Vagina (tissue), 2 donors: ENCODE measurements at regions not wholly inside any gene's neighbourhood (a gene's known extent, or its start where the extent isn't known, plus 50 kb on each side); places are given as distances from the start of the nearest gene placed in this dataset.
A peak's percentile ranks its signal among the peaks of the same experiment; 100 is the strongest.

Source experiments
- DNase-seq, 2 donors: peaks; one replicate each; pipeline ENCODE4 v3.0.0-alpha.2; 2017; ENCODE audit errors: extremely low spot score in 2 of 2
- H3K27ac ChIP-seq: fragments of 200-600 bp; sonication (generic); one replicate; pipeline ENCODE4 v1.5.1; 2019
- H3K27me3 ChIP-seq: fragments of 200-600 bp; sonication (generic); one replicate; pipeline ENCODE4 v1.5.1; 2019
- H3K36me3 ChIP-seq, 2 donors: fragments of 200-600 bp; sonication (generic); one replicate each; pipeline ENCODE4 v1.5.1; 2017 to 2019
- H3K4me1 ChIP-seq: fragments of 200-600 bp; sonication (generic); one replicate; pipeline ENCODE4 v1.5.1; 2019
- H3K4me3 ChIP-seq, 2 donors: fragments of 200-600 bp; sonication (generic); 1 replicate in 1 of 2; 2 replicates in 1 of 2; pipeline ENCODE4 v1.5.1; 2016 to 2019
- H3K9me3 ChIP-seq: fragments of 200-600 bp; sonication (generic); one replicate; pipeline ENCODE4 v1.5.1; 2019
- POLR2A ChIP-seq, 2 donors: fragments of 450-650 bp; IDR thresholded peaks; one replicate each; pipeline ENCODE4 v1.6.1; 2017; ENCODE audit warnings: antibody characterized with exemption in 2 of 2, mild to moderate bottlenecking in 2 of 2, moderate library complexity in 2 of 2
- POLR2AphosphoS5 ChIP-seq, 2 donors: sonication (generic); formaldehyde crosslinking; IDR thresholded peaks; one replicate each; pipeline ENCODE4 v1.9.0; 2017; ENCODE audit warnings: antibody characterized with exemption in 2 of 2, mild to moderate bottlenecking in 2 of 2, low read depth in 1 of 2; ENCODE audit not compliant: insufficient read depth in 1 of 2
- intact Hi-C: fragments of 100-400 bp; cut with DNase I; formaldehyde crosslinking; loops from one replicate; pipeline ENCODE4 v1.15.1; 2023
- TF ChIP-seq, protein P1 (sequence below), 3 experiments: fragments of 450-650 bp in 2 of 3; fragments of 200-600 bp in 1 of 3; sonication (generic) in 1 of 3; IDR thresholded peaks; one replicate each; pipeline ENCODE4 v1.5.1; 2017 to 2019; ENCODE audit warnings: antibody characterized with exemption in 3 of 3, mild to moderate bottlenecking in 2 of 3, moderate library complexity in 2 of 3

DNA sequence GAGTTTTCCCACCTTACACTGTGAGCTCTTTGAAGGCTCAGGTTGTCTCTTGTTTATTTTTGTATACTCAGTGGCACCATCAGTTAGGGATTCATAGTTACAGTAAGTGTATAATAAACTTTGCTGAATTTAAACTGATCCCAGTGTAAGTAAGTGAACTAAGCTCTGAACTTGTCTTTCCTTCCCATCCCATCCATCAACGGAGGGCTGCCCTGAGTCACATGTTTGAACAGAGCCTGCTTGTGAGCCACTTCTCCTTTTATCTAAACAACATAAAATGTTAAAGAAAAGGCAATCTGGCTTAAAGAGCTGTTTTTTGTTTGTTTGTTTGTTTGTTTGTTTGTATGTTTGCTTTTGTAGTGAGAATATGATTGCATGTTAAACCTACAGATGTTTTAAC, 185.7 kb upstream of the MARCKS start:
- no peaks in the 10 kb centered on the region for H3K27me3 ChIP-seq
- no peak overlapping the region for H3K4me3 ChIP-seq
- intact Hi-C loops, result no loop called here
- H3K4me1 ChIP-seq, result no peaks in the 10 kb centered on the region
- H3K27ac ChIP-seq, result no peak overlapping the region
- no peaks in the 10 kb centered on the region for H3K36me3 ChIP-seq
- DNase-seq, result no peak
- TF ChIP-seq POLR2AphosphoS5 (IDR thresholded peaks at IDR 0.05; ENCODE audit: insufficient read depth in 1 of 2, low read depth in 1 of 2), result no peak
- TF ChIP-seq, protein P1, sequence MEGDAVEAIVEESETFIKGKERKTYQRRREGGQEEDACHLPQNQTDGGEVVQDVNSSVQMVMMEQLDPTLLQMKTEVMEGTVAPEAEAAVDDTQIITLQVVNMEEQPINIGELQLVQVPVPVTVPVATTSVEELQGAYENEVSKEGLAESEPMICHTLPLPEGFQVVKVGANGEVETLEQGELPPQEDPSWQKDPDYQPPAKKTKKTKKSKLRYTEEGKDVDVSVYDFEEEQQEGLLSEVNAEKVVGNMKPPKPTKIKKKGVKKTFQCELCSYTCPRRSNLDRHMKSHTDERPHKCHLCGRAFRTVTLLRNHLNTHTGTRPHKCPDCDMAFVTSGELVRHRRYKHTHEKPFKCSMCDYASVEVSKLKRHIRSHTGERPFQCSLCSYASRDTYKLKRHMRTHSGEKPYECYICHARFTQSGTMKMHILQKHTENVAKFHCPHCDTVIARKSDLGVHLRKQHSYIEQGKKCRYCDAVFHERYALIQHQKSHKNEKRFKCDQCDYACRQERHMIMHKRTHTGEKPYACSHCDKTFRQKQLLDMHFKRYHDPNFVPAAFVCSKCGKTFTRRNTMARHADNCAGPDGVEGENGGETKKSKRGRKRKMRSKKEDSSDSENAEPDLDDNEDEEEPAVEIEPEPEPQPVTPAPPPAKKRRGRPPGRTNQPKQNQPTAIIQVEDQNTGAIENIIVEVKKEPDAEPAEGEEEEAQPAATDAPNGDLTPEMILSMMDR (IDR thresholded peaks at IDR 0.05), result no peak
- H3K9me3 ChIP-seq, result no peaks in the 10 kb centered on the region

DNA sequence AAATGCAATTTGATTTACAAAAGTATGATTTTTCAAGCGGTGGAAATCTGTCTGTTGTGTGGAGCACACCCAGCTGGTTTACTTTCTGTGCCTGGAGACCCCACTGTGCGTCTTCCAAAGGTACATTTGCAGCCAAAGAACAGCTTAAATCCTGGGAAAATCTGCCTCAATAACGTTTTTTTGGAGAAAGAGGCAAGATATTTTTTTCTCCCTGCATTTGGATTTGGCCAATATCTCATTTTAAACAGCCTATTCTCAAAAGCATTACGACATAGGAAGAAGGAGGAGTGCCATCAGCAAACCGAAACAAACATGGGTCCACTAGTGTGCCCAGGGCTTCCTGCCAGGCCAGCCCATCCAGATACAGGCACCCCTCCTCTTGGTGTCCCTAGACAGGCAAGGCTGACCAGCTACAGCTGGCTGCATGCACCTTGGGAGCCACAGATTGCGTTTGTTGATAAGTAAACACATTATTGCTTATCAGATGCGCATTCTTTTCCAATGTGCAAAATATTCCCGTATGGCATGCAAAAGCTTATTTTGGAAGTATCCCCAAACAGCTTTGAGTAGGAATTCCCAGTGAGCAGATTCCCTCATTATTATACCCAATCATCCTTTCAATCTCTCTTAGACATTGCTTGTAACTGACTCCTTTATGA, 184.5 kb upstream of the MARCKS start:
- TF ChIP-seq POLR2A (IDR thresholded peaks at IDR 0.05) (no peak), POLR2AphosphoS5 (IDR thresholded peaks at IDR 0.05; ENCODE audit: insufficient read depth in 1 of 2, low read depth in 1 of 2) (no peak)
- TF ChIP-seq, protein P1 (IDR thresholded peaks at IDR 0.05), result no peak
- no peaks in the 10 kb centered on the region for H3K36me3 ChIP-seq
- H3K4me3 ChIP-seq, result peak overlapping the region; percentile 24 to 39
- no peak for DNase-seq
- no peaks in the 10 kb centered on the region for H3K9me3 ChIP-seq
- H3K27ac ChIP-seq, result peak overlapping the region; percentile 17
- H3K27me3 ChIP-seq, result no peaks in the 10 kb centered on the region
- H3K4me1 ChIP-seq, result no peaks in the 10 kb centered on the region
- intact Hi-C loops, result no loop called here

- Histone ChIP-seq H3K9me3 (no peaks in the 10 kb centered on the region), H3K36me3 (no peaks in the 10 kb centered on the region), H3K4me1 (no peaks in the 10 kb centered on the region), H3K4me3 (no peak overlapping the region), H3K27ac (no peak overlapping the region), H3K27me3 (no peaks in the 10 kb centered on the region)
- TF ChIP-seq POLR2AphosphoS5 (IDR thresholded peaks at IDR 0.05; ENCODE audit: insufficient read depth in 1 of 2, low read depth in 1 of 2) (no peak), POLR2A (IDR thresholded peaks at IDR 0.05) (no peak)
- TF ChIP-seq, protein P1 (IDR thresholded peaks at IDR 0.05), result no peak
- DNase-seq, result no peak
- intact Hi-C loops, result no loop called here
Measured at GRCh38 chr6:113674075-113674474, 183.1 kb upstream of the MARCKS start.

GRCh38 chr6:113676057-113676456, 181.1 kb upstream of the MARCKS start:
- H3K4me1 ChIP-seq, result no peaks in the 10 kb centered on the region
- H3K9me3 ChIP-seq, result no peaks in the 10 kb centered on the region
- H3K27ac ChIP-seq, result no peak overlapping the region
- intact Hi-C loops, result no loop called here
- H3K27me3 ChIP-seq, result no peaks in the 10 kb centered on the region
- DNase-seq, result no peak
- H3K36me3 ChIP-seq, result no peaks in the 10 kb centered on the region
- TF ChIP-seq POLR2AphosphoS5 (IDR thresholded peaks at IDR 0.05; ENCODE audit: insufficient read depth in 1 of 2, low read depth in 1 of 2) (no peak), POLR2A (IDR thresholded peaks at IDR 0.05) (no peak)
- TF ChIP-seq, protein P1 (IDR thresholded peaks at IDR 0.05), result no peak
- H3K4me3 ChIP-seq, result no peak overlapping the region

GRCh38 chr6:113676968-113677367, 180.2 kb upstream of the MARCKS start:
- TF ChIP-seq POLR2AphosphoS5 (IDR thresholded peaks at IDR 0.05; ENCODE audit: insufficient read depth in 1 of 2, low read depth in 1 of 2), result no peak

More at GRCh38 chr6:113676968-113677367, 180.2 kb upstream of the MARCKS start:
- H3K27ac ChIP-seq, result no peak overlapping the region
- H3K36me3 ChIP-seq, result no peaks in the 10 kb centered on the region
- H3K4me3 ChIP-seq, result no peak overlapping the region
- intact Hi-C loops, result no loop called here
- no peak for DNase-seq
- no peaks in the 10 kb centered on the region for H3K4me1 ChIP-seq
- no peaks in the 10 kb centered on the region for H3K9me3 ChIP-seq
- H3K27me3 ChIP-seq, result no peaks in the 10 kb centered on the region
